GM23338 (cell line): ENCODE measurements at regions not wholly inside any gene's neighbourhood (a gene's known extent, or its start where the extent isn't known, plus 50 kb on each side); places are given as distances from the start of the nearest gene placed in this dataset.

ENCODE experiments used
- ATAC-seq: fragments of 200-7000 bp; cut with Tn5 transposase; 3 replicates; pipeline ENCODE4 v1.9.1; 2020
- DNase-seq: peaks from one replicate; pipeline ENCODE4 v3.0.0-alpha.2; 2015; ENCODE audit warnings: low spot score
- H2AFZ ChIP-seq: fragments of 200-600 bp; sonication (generic); 2 replicates; pipeline ENCODE4 v1.8.0; 2016; ENCODE audit warnings: antibody characterized with exemption, mild to moderate bottlenecking, moderate library complexity
- H3F3A ChIP-seq: fragments of 200-600 bp; sonication (generic); replicated peaks from 2 replicates; pipeline ENCODE4 v1.8.0; 2017; ENCODE audit warnings: antibody characterized with exemption, mixed run types, low read depth
- H3K27ac ChIP-seq: fragments of 200-600 bp; sonication (generic); 2 replicates; pipeline ENCODE4 v1.6.1; 2016; ENCODE audit warnings: low read depth
- H3K27me3 ChIP-seq: fragments of 200-600 bp; sonication (generic); 2 replicates; pipeline ENCODE4 v1.8.0; 2016; ENCODE audit warnings: mild to moderate bottlenecking, mixed run types, moderate library complexity; ENCODE audit not compliant: insufficient read depth
- H3K36me3 ChIP-seq: fragments of 200-600 bp; sonication (generic); 2 replicates; pipeline ENCODE4 v1.8.0; 2016; ENCODE audit warnings: mild to moderate bottlenecking; ENCODE audit not compliant: insufficient read depth
- H3K4me1 ChIP-seq: fragments of 200-600 bp; sonication (generic); 2 replicates; pipeline ENCODE4 v1.8.0; 2016; ENCODE audit warnings: mild to moderate bottlenecking, moderate library complexity; ENCODE audit not compliant: insufficient read depth
- H3K4me2 ChIP-seq: fragments of 200-600 bp; sonication (generic); 2 replicates; pipeline ENCODE4 v1.7.1; 2017; ENCODE audit warnings: mixed run types
- H3K4me3 ChIP-seq: fragments of 200-600 bp; sonication (generic); 2 replicates; pipeline ENCODE4 v1.6.1; 2016; ENCODE audit warnings: mixed run types
- H3K79me2 ChIP-seq: fragments of 200-600 bp; sonication (generic); replicated peaks from 2 replicates; pipeline ENCODE4 v1.8.0; 2017; ENCODE audit warnings: mild to moderate bottlenecking; ENCODE audit not compliant: insufficient read depth
- H3K9me2 ChIP-seq: fragments of 200-600 bp; sonication (generic); 2 replicates; pipeline ENCODE4 v1.8.0; 2017; ENCODE audit not compliant: insufficient read depth
- H4K20me1 ChIP-seq: fragments of 200-600 bp; sonication (generic); replicated peaks from 2 replicates; pipeline ENCODE4 v1.8.0; 2017; ENCODE audit warnings: mild to moderate bottlenecking; ENCODE audit not compliant: insufficient read depth
- H3K27ac Mint-ChIP-seq: 2 replicates; pipeline ENCODE4 v1.8.0; 2020; ENCODE audit warnings: inconsistent platforms, mild to moderate bottlenecking, moderate library complexity, mixed read lengths
- H3K27me3 Mint-ChIP-seq: 3 replicates; pipeline ENCODE4 v1.8.0; 2022; ENCODE audit warnings: low read depth, mild to moderate bottlenecking, moderate library complexity, mixed read lengths, inconsistent platforms; ENCODE audit not compliant: insufficient read depth, poor library complexity
- H3K36me3 Mint-ChIP-seq: 3 replicates; pipeline ENCODE4 v1.8.0; 2021; ENCODE audit warnings: low read depth, mild to moderate bottlenecking, inconsistent platforms, moderate library complexity, mixed read lengths
- H3K4me1 Mint-ChIP-seq: 3 replicates; pipeline ENCODE4 v1.8.0; 2020; ENCODE audit warnings: mild to moderate bottlenecking, inconsistent platforms, mixed read lengths
- H3K4me3 Mint-ChIP-seq: 3 replicates; pipeline ENCODE4 v1.8.0; 2021; ENCODE audit warnings: moderate library complexity, mild to moderate bottlenecking, inconsistent platforms, mixed read lengths
- H3K9me3 Mint-ChIP-seq: 3 replicates; pipeline ENCODE4 v1.8.0; 2020; ENCODE audit warnings: moderate library complexity, mild to moderate bottlenecking, inconsistent platforms, mixed read lengths
- CREB1 ChIP-seq: fragments of 250-450 bp; sonication (Bioruptor Pico); IDR thresholded peaks from 2 replicates; pipeline ENCODE4 v1.5.0; 2020; ENCODE audit warnings: low read depth, mild to moderate bottlenecking, moderate library complexity
- CTCF ChIP-seq, 2 experiments: fragments of 200-600 bp in 1 of 2; sonication (generic) in 1 of 2; conservative IDR thresholded peaks; 2 replicates each; pipeline versions ENCODE4 v1.5.1 to v1.6.1; 2016 to 2017; ENCODE audit warnings: antibody characterized with exemption in 2 of 2, low read depth in 2 of 2, mild to moderate bottlenecking in 2 of 2, moderate library complexity in 1 of 2
- ETS1 ChIP-seq: IDR thresholded peaks from 2 replicates; pipeline ENCODE4 v1.6.1; 2016; ENCODE audit warnings: antibody characterized with exemption
- EZH2 ChIP-seq: fragments of 200-600 bp; sonication (generic); IDR thresholded peaks from one replicate; pipeline ENCODE4 v1.8.0; 2017; ENCODE audit warnings: antibody characterized with exemption, mild to moderate bottlenecking, low read depth; ENCODE audit not compliant: unreplicated experiment
- EZH2phosphoT487 ChIP-seq: fragments of 200-600 bp; sonication (generic); IDR thresholded peaks from one replicate; pipeline ENCODE4 v1.8.1; 2018; ENCODE audit warnings: antibody characterized with exemption; ENCODE audit not compliant: unreplicated experiment
- JUNB ChIP-seq: IDR thresholded peaks from one replicate; pipeline ENCODE4 v1.6.1; 2016; ENCODE audit warnings: antibody characterized with exemption; ENCODE audit not compliant: unreplicated experiment
- NANOG ChIP-seq: IDR thresholded peaks from 2 replicates; pipeline ENCODE4 v1.6.1; 2016; ENCODE audit warnings: antibody characterized with exemption, borderline replicate concordance
- POLR2AphosphoS5 ChIP-seq: IDR thresholded peaks from 2 replicates; pipeline ENCODE4 v1.6.1; 2016; ENCODE audit warnings: antibody characterized with exemption, low read depth
- REST ChIP-seq: IDR thresholded peaks from one replicate; pipeline ENCODE4 v1.6.1; 2018; ENCODE audit warnings: antibody characterized with exemption; ENCODE audit not compliant: unreplicated experiment
- STAT1 ChIP-seq: IDR thresholded peaks from one replicate; pipeline ENCODE4 v1.6.1; 2016; ENCODE audit warnings: antibody characterized with exemption; ENCODE audit not compliant: unreplicated experiment
- ZNF114 ChIP-seq: fragments of 250-450 bp; sonication (Bioruptor Pico); IDR thresholded peaks from 2 replicates; pipeline ENCODE4 v1.5.0; 2020; ENCODE audit warnings: mild to moderate bottlenecking, moderate library complexity
- ZNF331 ChIP-seq: fragments of 250-450 bp; sonication (Bioruptor Pico); IDR thresholded peaks from 2 replicates; pipeline ENCODE4 v1.5.0; 2020; ENCODE audit warnings: low read depth, mild to moderate bottlenecking, moderate library complexity
- ZNF462 ChIP-seq: fragments of 250-450 bp; sonication (Bioruptor Pico); IDR thresholded peaks from 2 replicates; pipeline ENCODE4 v1.5.0; 2020; ENCODE audit warnings: mild to moderate bottlenecking, moderate library complexity

GRCh38 chr3:153495422-153495821 is 333.4 kb downstream of the RAP2B start:
- Mint-ChIP-seq H3K4me3 (no peak overlapping the region), H3K36me3 (no peaks in the 10 kb centered on the region), H3K4me1 (no peaks in the 10 kb centered on the region), H3K27ac (no peak overlapping the region), H3K9me3 (no peaks in the 10 kb centered on the region), H3K27me3 (no peaks in the 10 kb centered on the region)
- DNase-seq (no peak), ATAC-seq (no peak)
- Histone ChIP-seq H3K27ac (no peak overlapping the region), H4K20me1 (no peaks in the 10 kb centered on the region), H3K27me3 (no peaks in the 10 kb centered on the region), H3K4me1 (no peaks in the 10 kb centered on the region), H3K79me2 (no peaks in the 10 kb centered on the region), H2AFZ (no peak overlapping the region), H3K9me2 (no peaks in the 10 kb centered on the region), H3K4me2 (no peak overlapping the region), H3K36me3 (no peaks in the 10 kb centered on the region), H3F3A (no peaks in the 10 kb centered on the region), H3K4me3 (no peak overlapping the region)
- TF ChIP-seq CREB1 (CRISPR knock-in tag) (no peak), POLR2AphosphoS5 (no peak), ZNF462 (CRISPR knock-in tag) (no peak), CTCF (conservative IDR thresholded peaks at IDR 0.05; ENCODE audit: low read depth in 2 of 2) (no peak), EZH2 (no peak), ZNF331 (CRISPR knock-in tag) (no peak), ETS1 (no peak), REST (no peak), ZNF114 (CRISPR knock-in tag) (no peak), STAT1 (no peak), JUNB (no peak), NANOG (no peak), EZH2phosphoT487 (no peak)
